Kidney epithelial cell (primary cell): ENCODE measurements at regions not wholly inside any gene's neighbourhood (a gene's known extent, or its start where the extent isn't known, plus 50 kb on each side); places are given as distances from the start of the nearest gene placed in this dataset.

Experiments
- DNase-seq: peaks from one replicate; pipeline ENCODE4 v3.0.0-alpha.2; 2010; ENCODE audit warnings: low read depth
- H3K27me3 ChIP-seq: 2 replicates; pipeline ENCODE4 v1.6.0; 2011; ENCODE audit warnings: low read length; ENCODE audit not compliant: control insufficient read depth, insufficient read depth
- H3K36me3 ChIP-seq: 2 replicates; pipeline ENCODE4 v1.5.1; 2011; ENCODE audit warnings: low read length; ENCODE audit not compliant: control insufficient read depth, insufficient read depth
- H3K4me3 ChIP-seq: 2 replicates; pipeline ENCODE4 v1.5.1; 2011; ENCODE audit warnings: low read depth, mild to moderate bottlenecking, control low read depth, low read length
- CTCF ChIP-seq: IDR thresholded peaks from 2 replicates; pipeline ENCODE4 v1.5.1; 2011; ENCODE audit warnings: mild to moderate bottlenecking, moderate library complexity, low read length, control low read depth, inconsistent platforms; ENCODE audit not compliant: insufficient read depth, poor library complexity, severe bottlenecking

GRCh38 chr16:5790512-5790911 is 692.9 kb upstream of the EEF2KMT start:
- no peak for TF ChIP-seq CTCF

GRCh38 chr16:5789033-5789432 is 691.4 kb upstream of the EEF2KMT start:
- no peak for DNase-seq
- no peak overlapping the region for H3K4me3 ChIP-seq
- no peaks in the 10 kb centered on the region for H3K27me3 ChIP-seq
- H3K36me3 ChIP-seq, result no peaks in the 10 kb centered on the region
- no peak for TF ChIP-seq CTCF

More at GRCh38 chr16:5790512-5790911, 692.9 kb upstream of the EEF2KMT start:
- Histone ChIP-seq H3K4me3 (no peak overlapping the region), H3K27me3 (no peaks in the 10 kb centered on the region), H3K36me3 (no peaks in the 10 kb centered on the region)
- DNase-seq, result no peak

GRCh38 chr16:5781436-5781835 is 683.8 kb upstream of the EEF2KMT start:
- TF ChIP-seq CTCF, result no peak
- H3K27me3 ChIP-seq, result no peaks in the 10 kb centered on the region
- no peaks in the 10 kb centered on the region for H3K36me3 ChIP-seq
- H3K4me3 ChIP-seq, result no peak overlapping the region
- DNase-seq, result no peak

- Histone ChIP-seq H3K27me3 (no peaks in the 10 kb centered on the region), H3K4me3 (no peak overlapping the region), H3K36me3 (no peaks in the 10 kb centered on the region)
- no peak for TF ChIP-seq CTCF
- DNase-seq, result no peak
Measured at GRCh38 chr16:5776876-5777275, 679.3 kb upstream of the EEF2KMT start.

GRCh38 chr16:5775916-5776315 is 678.3 kb upstream of the EEF2KMT start:
- TF ChIP-seq CTCF, result no peak
- Histone ChIP-seq H3K27me3 (no peaks in the 10 kb centered on the region), H3K4me3 (no peak overlapping the region), H3K36me3 (no peaks in the 10 kb centered on the region)
- DNase-seq, result no peak

GRCh38 chr16:5770118-5770517 is 672.5 kb upstream of the EEF2KMT start:
- no peaks in the 10 kb centered on the region for H3K36me3 ChIP-seq
- no peak for TF ChIP-seq CTCF
- no peak overlapping the region for H3K4me3 ChIP-seq
- no peak for DNase-seq
- H3K27me3 ChIP-seq, result no peaks in the 10 kb centered on the region
